HEK293T (cell line): ENCODE measurements at regions not wholly inside any gene's neighbourhood (a gene's known extent, or its start where the extent isn't known, plus 50 kb on each side); places are given as distances from the start of the nearest gene placed in this dataset.

Source experiments
- CTCF ChIA-PET: fragments of 350-600 bp; formaldehyde crosslinking; extraction: SDS; loops from one replicate; lab custom pipeline; 2021; ENCODE audit warnings: antibody characterized with exemption, inconsistent platforms; lab: Yijun Ruan, JAX
- POLR2A ChIA-PET: fragments of 350-600 bp; formaldehyde crosslinking; extraction: SDS; loops from one replicate; lab custom pipeline; 2020; ENCODE audit warnings: antibody characterized with exemption, inconsistent platforms; lab: Yijun Ruan, JAX
- DNase-seq: peaks from one replicate; pipeline ENCODE4 v3.0.0; 2012; ENCODE audit warnings: mixed read lengths; ENCODE audit errors: extremely low spot score
- ARNT ChIP-seq: fragments of 450-650 bp; IDR thresholded peaks from 2 replicates; pipeline ENCODE4 v1.6.1; 2017; ENCODE audit warnings: mild to moderate bottlenecking
- BHLHE40 ChIP-seq: fragments of 450-650 bp; IDR thresholded peaks from 2 replicates; pipeline ENCODE4 v1.6.1; 2016; ENCODE audit warnings: mild to moderate bottlenecking, moderate library complexity, borderline replicate concordance
- CTBP1 ChIP-seq: fragments of 450-650 bp; IDR thresholded peaks from 2 replicates; pipeline ENCODE4 v1.6.1; 2016; ENCODE audit warnings: borderline replicate concordance
- ELF4 ChIP-seq: fragments of 450-650 bp; IDR thresholded peaks from 2 replicates; pipeline ENCODE4 v1.6.1; 2017; ENCODE audit warnings: antibody characterized with exemption
- FOXA1 ChIP-seq: fragments of 450-650 bp; IDR thresholded peaks from 2 replicates; pipeline ENCODE4 v1.6.1; 2016; ENCODE audit warnings: mild to moderate bottlenecking
- FOXK2 ChIP-seq: fragments of 450-650 bp; IDR thresholded peaks from 2 replicates; pipeline ENCODE4 v1.6.1; 2016; ENCODE audit warnings: mild to moderate bottlenecking
- FOXM1 ChIP-seq: fragments of 450-650 bp; IDR thresholded peaks from 2 replicates; pipeline ENCODE4 v1.6.1; 2017; ENCODE audit warnings: mild to moderate bottlenecking, borderline replicate concordance
- HDGF ChIP-seq: fragments of 450-650 bp; IDR thresholded peaks from 2 replicates; pipeline ENCODE4 v1.6.1; 2017; ENCODE audit warnings: antibody characterized with exemption, borderline replicate concordance
- L3MBTL2 ChIP-seq: fragments of 450-650 bp; conservative IDR thresholded peaks from 2 replicates; pipeline ENCODE4 v1.6.1; 2016; ENCODE audit warnings: mild to moderate bottlenecking
- LEF1 ChIP-seq: fragments of 450-650 bp; IDR thresholded peaks from 2 replicates; pipeline ENCODE4 v1.6.1; 2017; ENCODE audit warnings: mild to moderate bottlenecking, borderline replicate concordance
- NFRKB ChIP-seq: fragments of 450-650 bp; IDR thresholded peaks from 2 replicates; pipeline ENCODE4 v1.6.1; 2016; ENCODE audit warnings: mild to moderate bottlenecking, moderate library complexity
- PKNOX1 ChIP-seq: fragments of 450-650 bp; IDR thresholded peaks from 2 replicates; pipeline ENCODE4 v1.6.1; 2016
- SP1 ChIP-seq: fragments of 450-650 bp; IDR thresholded peaks from 2 replicates; pipeline ENCODE4 v1.6.1; 2017
- SUZ12 ChIP-seq: fragments of 450-650 bp; IDR thresholded peaks from 2 replicates; pipeline ENCODE4 v1.6.1; 2016; ENCODE audit warnings: mild to moderate bottlenecking
- TARDBP ChIP-seq: fragments of 450-650 bp; IDR thresholded peaks from 2 replicates; pipeline ENCODE4 v1.6.1; 2016
- ZNF384 ChIP-seq: fragments of 450-650 bp; IDR thresholded peaks from 2 replicates; pipeline ENCODE4 v1.6.1; 2016

GRCh38 chr7:25663877-25664276 is 435.6 kb upstream of the NPVF start:
- TF ChIP-seq FOXA1 (no peak), NFRKB (no peak), ZNF384 (no peak), FOXM1 (no peak), FOXK2 (no peak), SP1 (no peak), HDGF (no peak), TARDBP (no peak), LEF1 (no peak), ARNT (no peak), BHLHE40 (no peak), PKNOX1 (no peak), SUZ12 (no peak), ELF4 (no peak)
- ChIA-PET POLR2A (no interaction called here), CTCF (no interaction called here)
- no peak for DNase-seq

GRCh38 chr7:25664593-25664992 is 436.3 kb upstream of the NPVF start:
- TF ChIP-seq LEF1, result no peak
- TF ChIP-seq ARNT, result no peak
- no peak for TF ChIP-seq FOXK2
- no peak for TF ChIP-seq HDGF
- no peak for TF ChIP-seq FOXA1
- no peak for TF ChIP-seq CTBP1
- TF ChIP-seq FOXM1, result no peak
- TF ChIP-seq SUZ12, result no peak
- no peak for TF ChIP-seq L3MBTL2
- no peak for TF ChIP-seq PKNOX1
- no peak for TF ChIP-seq ELF4
- no peak for TF ChIP-seq ZNF384
- no peak for DNase-seq
- ChIA-PET CTCF (no interaction called here), POLR2A (no interaction called here)

- CTCF ChIA-PET, result no interaction called here
- POLR2A ChIA-PET, result no interaction called here
- no peak for TF ChIP-seq SUZ12
- no peak for TF ChIP-seq SP1
- TF ChIP-seq TARDBP, result no peak
- TF ChIP-seq L3MBTL2, result no peak
- no peak for TF ChIP-seq CTBP1
- TF ChIP-seq ZNF384, result no peak
- no peak for TF ChIP-seq LEF1
- TF ChIP-seq FOXA1, result no peak
- no peak for TF ChIP-seq BHLHE40
- TF ChIP-seq ARNT, result no peak
- no peak for TF ChIP-seq ELF4
- TF ChIP-seq FOXM1, result no peak
- TF ChIP-seq NFRKB, result no peak
- TF ChIP-seq HDGF, result no peak
- TF ChIP-seq FOXK2, result no peak
- no peak for TF ChIP-seq PKNOX1
- DNase-seq, result no peak
Observed at GRCh38 chr7:25665374-25665773, 437.1 kb upstream of the NPVF start.

- no peak for TF ChIP-seq ELF4
- TF ChIP-seq SP1, result no peak
- no peak for TF ChIP-seq LEF1
- no peak for TF ChIP-seq NFRKB
- POLR2A ChIA-PET, result no interaction called here
- DNase-seq, result no peak
- CTCF ChIA-PET, result no interaction called here
Observed at GRCh38 chr7:25665903-25666670, 437.8 kb upstream of the NPVF start.

- DNase-seq, result no peak
- TF ChIP-seq HDGF (no peak), TARDBP (no peak), PKNOX1 (no peak), NFRKB (no peak), BHLHE40 (no peak), ZNF384 (no peak), ARNT (no peak), LEF1 (no peak), SUZ12 (no peak), FOXA1 (no peak), CTBP1 (no peak)
- POLR2A ChIA-PET, result no interaction called here
- CTCF ChIA-PET, result no interaction called here
Observed at GRCh38 chr7:25666671-25667060, 438.4 kb upstream of the NPVF start.

GRCh38 chr7:25669281-25669781 is 441.0 kb upstream of the NPVF start:
- DNase-seq, result no peak
- CTCF ChIA-PET, result no interaction called here
- POLR2A ChIA-PET, result interaction anchor here (2.0 kb wide), 1 partner anchor 8 kb away, joined by 6 read pairs; no protein-coding TSS in a partner anchor

More at GRCh38 chr7:25669281-25669781, 441.0 kb upstream of the NPVF start:
- no peak for TF ChIP-seq SP1
- no peak for TF ChIP-seq CTBP1
- no peak for TF ChIP-seq HDGF
- TF ChIP-seq BHLHE40, result no peak
- TF ChIP-seq FOXK2, result no peak
- no peak for TF ChIP-seq FOXM1
- no peak for TF ChIP-seq NFRKB
- TF ChIP-seq ZNF384, result no peak
- no peak for TF ChIP-seq SUZ12
- TF ChIP-seq FOXA1, result no peak
